Transverse colon (tissue), 4 donors: ENCODE measurements at regions not wholly inside any gene's neighbourhood (a gene's known extent, or its start where the extent isn't known, plus 50 kb on each side); places are given as distances from the start of the nearest gene placed in this dataset.

Experiments used
- EP300 ChIP-seq: sonication (generic); formaldehyde crosslinking; IDR thresholded peaks from one replicate; pipeline ENCODE4 v1.6.1; 2017; ENCODE audit warnings: antibody characterized with exemption, low read depth
- POLR2AphosphoS5 ChIP-seq, 3 donors: sonication (generic); formaldehyde crosslinking; IDR thresholded peaks; one replicate each; pipeline ENCODE4 v1.6.1; 2016; ENCODE audit warnings: antibody characterized with exemption in 3 of 3
- TF ChIP-seq, protein P1 (sequence below), 5 experiments: fragments of 200-600 bp in 3 of 5; fragments of 450-650 bp in 2 of 5; sonication (generic) in 3 of 5; IDR thresholded peaks; 1 replicate in 2 of 5; 2 replicates in 3 of 5; pipeline ENCODE4 v1.5.1; 2016 to 2017; ENCODE audit warnings: antibody characterized with exemption in 5 of 5, inconsistent platforms in 3 of 5, mild to moderate bottlenecking in 2 of 5, moderate library complexity in 1 of 5

DNA sequence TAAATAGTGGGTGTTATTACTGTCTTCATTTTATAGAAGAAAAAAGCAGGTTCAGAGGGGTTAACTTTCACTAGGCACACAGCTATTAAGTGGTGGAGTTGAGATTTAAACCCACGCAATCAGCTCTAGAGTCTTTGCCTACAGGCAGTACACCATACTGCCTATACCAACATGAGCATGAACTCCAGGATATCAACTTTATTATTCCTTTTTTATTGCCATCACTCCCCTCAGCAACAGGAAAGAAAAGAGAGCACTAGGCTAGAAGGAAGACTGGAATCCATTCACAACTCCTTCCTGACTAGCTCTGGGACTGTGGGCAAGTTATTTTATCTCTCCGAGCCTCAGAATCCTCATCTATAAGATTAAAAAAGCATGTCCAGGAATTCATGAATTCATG is 58.7 kb upstream of the FSHB start:
- TF ChIP-seq POLR2AphosphoS5 (IDR thresholded peaks at IDR 0.05) (no peak), EP300 (no peak)
- TF ChIP-seq, protein P1, sequence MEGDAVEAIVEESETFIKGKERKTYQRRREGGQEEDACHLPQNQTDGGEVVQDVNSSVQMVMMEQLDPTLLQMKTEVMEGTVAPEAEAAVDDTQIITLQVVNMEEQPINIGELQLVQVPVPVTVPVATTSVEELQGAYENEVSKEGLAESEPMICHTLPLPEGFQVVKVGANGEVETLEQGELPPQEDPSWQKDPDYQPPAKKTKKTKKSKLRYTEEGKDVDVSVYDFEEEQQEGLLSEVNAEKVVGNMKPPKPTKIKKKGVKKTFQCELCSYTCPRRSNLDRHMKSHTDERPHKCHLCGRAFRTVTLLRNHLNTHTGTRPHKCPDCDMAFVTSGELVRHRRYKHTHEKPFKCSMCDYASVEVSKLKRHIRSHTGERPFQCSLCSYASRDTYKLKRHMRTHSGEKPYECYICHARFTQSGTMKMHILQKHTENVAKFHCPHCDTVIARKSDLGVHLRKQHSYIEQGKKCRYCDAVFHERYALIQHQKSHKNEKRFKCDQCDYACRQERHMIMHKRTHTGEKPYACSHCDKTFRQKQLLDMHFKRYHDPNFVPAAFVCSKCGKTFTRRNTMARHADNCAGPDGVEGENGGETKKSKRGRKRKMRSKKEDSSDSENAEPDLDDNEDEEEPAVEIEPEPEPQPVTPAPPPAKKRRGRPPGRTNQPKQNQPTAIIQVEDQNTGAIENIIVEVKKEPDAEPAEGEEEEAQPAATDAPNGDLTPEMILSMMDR (IDR thresholded peaks at IDR 0.05) = no peak
